ENCODE measurements at regions not wholly inside any gene's neighbourhood (a gene's known extent, or its start where the extent isn't known, plus 50 kb on each side); places are given as distances from the start of the nearest gene placed in this dataset.
"Not testable (repeated sequence)": the region's sequence is repeated elsewhere in the genome, so short reads cannot be mapped to it uniquely, and the experiment has no call there.

- no peaks in the 10 kb centered on the region for H3K36me3 ChIP-seq (replicated peaks in 1 of 2; ENCODE audit: insufficient read depth in 1 of 2, low read depth in 2 of 2)
- TF ChIP-seq POLR2A (IDR thresholded peaks at IDR 0.05): no peak
- TF ChIP-seq, protein P1, sequence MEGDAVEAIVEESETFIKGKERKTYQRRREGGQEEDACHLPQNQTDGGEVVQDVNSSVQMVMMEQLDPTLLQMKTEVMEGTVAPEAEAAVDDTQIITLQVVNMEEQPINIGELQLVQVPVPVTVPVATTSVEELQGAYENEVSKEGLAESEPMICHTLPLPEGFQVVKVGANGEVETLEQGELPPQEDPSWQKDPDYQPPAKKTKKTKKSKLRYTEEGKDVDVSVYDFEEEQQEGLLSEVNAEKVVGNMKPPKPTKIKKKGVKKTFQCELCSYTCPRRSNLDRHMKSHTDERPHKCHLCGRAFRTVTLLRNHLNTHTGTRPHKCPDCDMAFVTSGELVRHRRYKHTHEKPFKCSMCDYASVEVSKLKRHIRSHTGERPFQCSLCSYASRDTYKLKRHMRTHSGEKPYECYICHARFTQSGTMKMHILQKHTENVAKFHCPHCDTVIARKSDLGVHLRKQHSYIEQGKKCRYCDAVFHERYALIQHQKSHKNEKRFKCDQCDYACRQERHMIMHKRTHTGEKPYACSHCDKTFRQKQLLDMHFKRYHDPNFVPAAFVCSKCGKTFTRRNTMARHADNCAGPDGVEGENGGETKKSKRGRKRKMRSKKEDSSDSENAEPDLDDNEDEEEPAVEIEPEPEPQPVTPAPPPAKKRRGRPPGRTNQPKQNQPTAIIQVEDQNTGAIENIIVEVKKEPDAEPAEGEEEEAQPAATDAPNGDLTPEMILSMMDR (IDR thresholded peaks at IDR 0.05): no peak
- peaks cover 8% of the 10 kb centered on the region for H3K4me1 ChIP-seq
- H3K27me3 ChIP-seq: peaks cover 0 to 8% of the 10 kb centered on the region in 2 donors
- H3K4me3 ChIP-seq: no peak overlapping the region
- intact Hi-C loops (cut with DNase I): no loop called here
- no peaks in the 10 kb centered on the region for H3K9me3 ChIP-seq
- H3K27ac ChIP-seq: no peak overlapping the region
- DNase-seq (no peak), ATAC-seq (no peak)
- WGBS, 2 donors: 74 to 80% methylated on average over 2 to 21 of the region's 21 CpGs
Measured at GRCh38 chr6:168190014-168190405, 111.0 kb upstream of the FRMD1 start.

- no peak for ATAC-seq
- WGBS, 2 donors: 81 to 95% methylated on average over 8 to 9 of the region's 10 CpGs
- no peak overlapping the region for H3K27ac ChIP-seq
Measured at GRCh38 chr6:168189200-168190013, 110.4 kb upstream of the FRMD1 start.

GRCh38 chr6:168188369-168189199 lies 109.6 kb upstream of the FRMD1 start:
- Histone ChIP-seq H3K4me1 (no peaks in the 10 kb centered on the region), H3K36me3 (replicated peaks in 1 of 2; ENCODE audit: insufficient read depth in 1 of 2, low read depth in 2 of 2) (no peaks in the 10 kb centered on the region), H3K27me3 (peaks cover 0 to 8% of the 10 kb centered on the region in 2 donors), H3K4me3 (no peak overlapping the region), H3K27ac (no peak overlapping the region), H3K9me3 (no peaks in the 10 kb centered on the region)
- intact Hi-C loops (cut with DNase I): no loop called here
- 75 to 79% methylated on average over 17 of the region's 17 CpGs for WGBS, 2 donors
- DNase-seq (no peak), ATAC-seq (no peak)
- TF ChIP-seq, protein P1 (IDR thresholded peaks at IDR 0.05): no peak
- no peak for TF ChIP-seq POLR2A (IDR thresholded peaks at IDR 0.05)

More at GRCh38 chr6:168189200-168190013, 110.4 kb upstream of the FRMD1 start:
- Histone ChIP-seq H3K36me3 (replicated peaks in 1 of 2; ENCODE audit: insufficient read depth in 1 of 2, low read depth in 2 of 2) (no peaks in the 10 kb centered on the region), H3K9me3 (no peaks in the 10 kb centered on the region), H3K4me3 (no peak overlapping the region), H3K4me1 (peaks cover 2% of the 10 kb centered on the region), H3K27me3 (peaks cover 0 to 8% of the 10 kb centered on the region in 2 donors)
- DNase-seq: no peak
- intact Hi-C loops (cut with DNase I): no loop called here
- TF ChIP-seq, protein P1 (IDR thresholded peaks at IDR 0.05): no peak
- TF ChIP-seq POLR2A (IDR thresholded peaks at IDR 0.05): no peak

GRCh38 chr6:168186438-168186837 lies 107.4 kb upstream of the FRMD1 start:
- no peak overlapping the region for H3K27ac ChIP-seq
- H3K27me3 ChIP-seq: no peaks in the 10 kb centered on the region
- 86 to 88% methylated on average over 5 of the region's 5 CpGs for WGBS, 2 donors
- intact Hi-C loops (cut with DNase I): no loop called here
- H3K4me3 ChIP-seq: no peak overlapping the region
- TF ChIP-seq, protein P1 (IDR thresholded peaks at IDR 0.05): no peak
- no peak for TF ChIP-seq POLR2A (IDR thresholded peaks at IDR 0.05)
- ATAC-seq (no peak), DNase-seq (no peak)
- no peaks in the 10 kb centered on the region for H3K9me3 ChIP-seq
- no peaks in the 10 kb centered on the region for H3K4me1 ChIP-seq
- H3K36me3 ChIP-seq (replicated peaks in 1 of 2; ENCODE audit: insufficient read depth in 1 of 2, low read depth in 2 of 2): no peaks in the 10 kb centered on the region

- H3K9me3 ChIP-seq; H3K27me3 ChIP-seq; DNase-seq; H3K27ac ChIP-seq; ATAC-seq; H3K36me3 ChIP-seq (replicated peaks in 1 of 2; ENCODE audit: insufficient read depth in 1 of 2, low read depth in 2 of 2); H3K4me3 ChIP-seq; H3K4me1 ChIP-seq; intact Hi-C loops (cut with DNase I): not testable (repeated sequence)
- 69 to 78% methylated on average over 1 of the region's 1 CpG for WGBS, 2 donors
Measured at GRCh38 chr6:168186018-168186417, 107.0 kb upstream of the FRMD1 start.

All from body of pancreas (tissue), 4 donors.